AG08396 (cell line): ENCODE measurements at regions not wholly inside any gene's neighbourhood (a gene's known extent, or its start where the extent isn't known, plus 50 kb on each side); places are given as distances from the start of the nearest gene placed in this dataset.
"Not testable (repeated sequence)": the region's sequence is repeated elsewhere in the genome, so short reads cannot be mapped to it uniquely, and the experiment has no call there.

Experiments used
- DNase-seq: peaks from one replicate; pipeline ENCODE4 v3.0.0; 2012; ENCODE audit warnings: low spot score, mixed read lengths

DNA sequence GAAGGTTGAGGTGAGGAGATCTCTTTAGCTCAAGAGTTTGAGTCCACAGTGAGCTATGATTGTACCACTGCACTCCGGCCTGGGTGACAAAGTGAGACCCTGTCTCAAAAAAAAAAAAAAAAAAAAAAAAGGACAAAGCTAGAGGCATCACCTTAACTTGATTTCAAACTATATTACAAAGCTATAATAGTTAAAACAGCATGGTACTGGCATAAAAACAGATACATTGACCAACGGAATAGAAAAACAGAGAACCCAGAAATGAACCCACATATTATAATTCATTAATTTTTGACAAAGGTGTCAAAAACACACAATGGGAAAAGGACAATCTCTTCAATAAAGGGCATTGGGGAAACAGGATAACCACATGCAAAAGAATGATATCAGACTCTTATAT lies 50.8 kb upstream of the MBOAT1 start:
- no peak for DNase-seq

DNA sequence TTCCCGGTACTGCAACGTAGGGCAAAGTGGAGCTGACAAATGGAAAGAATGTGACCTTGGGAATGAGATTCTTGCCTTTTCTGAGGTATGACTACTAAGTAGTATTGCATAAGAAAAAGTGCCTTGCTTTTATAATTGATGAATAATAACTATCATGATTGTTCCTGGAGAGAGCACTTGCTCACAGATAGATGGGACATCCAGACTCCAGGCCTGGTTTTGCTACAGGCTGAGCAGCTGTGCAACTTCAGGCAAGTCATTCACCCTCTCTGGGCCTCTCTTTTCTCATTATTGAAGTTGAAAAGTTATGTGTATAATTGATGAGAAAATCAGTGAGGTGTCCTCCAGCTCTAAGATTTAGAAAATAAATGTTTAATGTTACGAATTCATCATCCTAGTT lies 53.6 kb upstream of the MBOAT1 start:
- no peak for DNase-seq

DNA sequence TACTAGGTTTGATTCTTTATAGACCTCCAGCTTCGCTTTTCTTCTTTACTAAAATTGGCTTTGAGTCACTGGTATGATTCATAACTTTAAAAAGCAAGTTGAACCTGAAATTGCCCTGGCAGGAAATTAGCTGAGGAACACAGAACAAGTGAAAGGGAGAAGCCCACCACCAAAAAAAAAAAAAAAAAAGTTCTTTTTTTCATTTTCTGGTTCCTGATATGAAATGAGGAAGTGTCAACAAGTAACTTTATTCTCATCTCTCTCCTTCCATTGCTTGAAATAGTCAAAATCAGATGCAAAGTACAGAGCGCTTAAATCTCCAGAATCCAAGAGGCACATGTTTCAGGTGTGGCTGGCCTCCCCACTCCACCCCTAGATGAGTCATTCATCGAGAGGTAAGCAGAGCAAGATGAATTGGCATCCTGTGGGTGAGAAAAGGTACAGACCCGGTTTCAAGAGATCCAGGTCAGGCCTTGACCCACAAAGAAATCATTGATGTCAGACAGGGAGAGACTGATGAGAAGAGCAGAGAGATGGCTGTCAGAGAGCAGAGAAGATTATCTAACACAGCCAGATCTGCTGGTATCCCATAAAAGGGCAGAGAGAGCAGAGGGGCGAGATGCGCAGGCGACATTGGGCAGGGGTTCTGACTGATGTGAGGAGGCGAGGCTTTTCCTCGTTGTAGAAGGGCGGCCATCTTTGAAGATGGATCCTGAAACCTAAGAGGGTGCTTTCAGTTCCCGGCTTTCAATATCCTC lies 54.8 kb upstream of the MBOAT1 start:
- DNase-seq = no peak

DNA sequence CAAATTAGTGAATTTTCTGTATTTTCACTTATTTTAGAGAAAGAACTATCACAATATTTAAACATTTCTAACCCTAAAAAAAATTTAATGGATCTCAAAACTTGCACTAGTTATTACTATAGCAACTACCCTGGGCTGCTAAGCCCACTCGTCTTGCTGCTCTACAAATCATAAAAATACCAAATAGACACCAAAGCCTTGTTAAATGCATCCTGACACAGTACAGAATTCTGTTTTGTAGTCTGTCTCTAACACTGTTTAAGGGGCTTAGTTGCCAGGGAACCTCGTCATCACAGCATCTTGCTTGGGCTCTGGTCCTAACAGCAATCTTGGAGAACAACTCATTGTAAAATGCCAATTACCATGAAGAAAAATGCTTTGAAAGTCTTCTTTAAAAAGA lies 56.9 kb upstream of the MBOAT1 start:
- no peak for DNase-seq

DNA sequence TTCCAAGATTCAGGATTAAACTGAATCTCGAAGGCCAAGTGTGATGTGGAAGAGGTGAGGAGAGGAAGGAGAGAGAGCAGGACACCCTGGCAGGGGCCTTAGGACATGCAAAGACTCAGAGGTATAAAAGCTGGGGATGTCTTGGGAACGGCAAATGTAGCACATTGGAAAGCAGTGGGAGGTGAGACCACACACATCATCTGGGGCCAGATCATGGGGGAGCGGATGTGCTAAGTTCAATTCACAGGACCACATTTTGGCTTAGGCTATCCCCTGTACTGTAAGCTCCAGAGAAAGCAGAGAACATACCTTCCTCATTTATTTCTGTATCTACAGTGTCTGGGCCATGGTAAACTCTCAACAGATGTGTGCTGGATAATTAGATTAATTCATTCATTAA lies 59.5 kb upstream of the MBOAT1 start:
- no peak for DNase-seq

DNA sequence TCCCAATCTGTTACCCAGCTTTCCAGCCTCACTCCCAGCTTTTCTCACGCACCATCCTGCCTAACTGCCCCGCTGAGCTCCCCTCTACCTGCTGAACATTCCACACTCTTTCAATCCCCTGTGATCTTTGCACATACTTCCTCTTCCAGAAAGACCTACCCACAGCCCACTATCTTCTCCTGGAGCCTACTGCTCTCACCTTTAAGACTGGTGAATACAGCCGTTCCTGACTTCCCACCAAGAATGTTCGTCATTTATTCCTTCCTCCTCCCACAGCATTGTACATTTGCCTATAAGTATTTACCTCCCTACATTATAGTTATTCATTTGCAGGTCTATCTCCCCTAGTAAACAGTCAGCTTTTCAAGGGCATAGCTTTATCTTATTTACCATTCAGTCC lies 61.9 kb upstream of the MBOAT1 start:
- DNase-seq = no peak

DNA sequence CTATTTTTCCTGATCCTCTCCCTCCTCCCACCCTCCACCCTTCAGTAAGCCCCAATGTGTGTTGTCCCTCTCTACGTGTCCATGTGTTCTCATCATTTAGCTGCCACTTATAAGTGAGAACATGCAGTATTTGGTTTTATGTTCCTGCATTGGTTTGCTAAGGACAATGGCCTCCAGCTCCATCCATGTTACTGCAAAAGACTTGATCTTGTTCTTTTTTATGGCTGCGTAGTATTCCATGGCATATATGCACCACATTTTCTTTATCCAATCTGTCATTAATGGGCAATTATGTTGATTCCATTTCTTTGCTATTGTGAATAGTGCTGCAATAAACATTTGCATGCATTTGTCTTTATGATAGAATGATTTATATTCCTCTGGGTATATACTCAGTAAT lies 63.6 kb upstream of the MBOAT1 start:
- DNase-seq = not testable (repeated sequence)

DNA sequence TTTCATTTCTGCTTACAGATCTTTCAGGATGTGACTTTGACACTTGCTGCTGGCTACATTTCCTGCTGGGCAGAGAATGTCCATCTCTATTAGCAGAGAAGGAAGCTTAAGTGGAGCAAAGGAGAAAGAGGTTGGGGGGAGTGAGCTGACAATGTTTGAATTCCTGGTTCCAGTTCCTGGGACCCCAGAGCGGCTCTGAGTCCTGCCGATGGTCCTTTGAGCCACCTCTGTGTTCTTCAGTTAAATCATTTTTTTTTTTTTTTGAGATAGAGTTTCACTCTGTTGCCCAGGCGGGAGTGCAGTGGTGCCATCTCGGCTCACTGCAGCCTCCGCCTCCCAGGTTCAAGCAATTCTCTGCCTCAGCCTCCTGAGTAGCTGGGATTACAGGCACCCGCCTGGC lies 65.5 kb upstream of the MBOAT1 start:
- not testable (repeated sequence) for DNase-seq

DNA sequence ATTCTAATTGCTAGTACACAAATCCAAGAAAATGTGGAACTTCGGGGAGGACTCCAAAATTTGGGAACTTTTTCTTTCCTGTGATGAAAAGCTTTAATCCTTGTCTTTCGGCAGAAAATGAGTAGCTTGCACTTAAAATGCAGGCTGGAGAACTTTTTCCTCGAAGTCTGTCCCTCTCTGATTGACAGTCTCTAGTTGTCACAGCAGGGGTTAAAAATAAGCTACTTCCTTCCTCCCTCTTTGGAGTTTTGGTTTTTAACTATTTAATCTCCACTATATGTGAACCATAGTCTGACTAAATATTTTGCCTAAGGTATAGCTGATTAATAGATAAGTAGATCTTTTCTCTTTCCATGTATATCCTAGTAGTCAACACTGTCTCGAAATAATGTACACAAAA lies 66.8 kb upstream of the MBOAT1 start:
- DNase-seq = no peak

DNA sequence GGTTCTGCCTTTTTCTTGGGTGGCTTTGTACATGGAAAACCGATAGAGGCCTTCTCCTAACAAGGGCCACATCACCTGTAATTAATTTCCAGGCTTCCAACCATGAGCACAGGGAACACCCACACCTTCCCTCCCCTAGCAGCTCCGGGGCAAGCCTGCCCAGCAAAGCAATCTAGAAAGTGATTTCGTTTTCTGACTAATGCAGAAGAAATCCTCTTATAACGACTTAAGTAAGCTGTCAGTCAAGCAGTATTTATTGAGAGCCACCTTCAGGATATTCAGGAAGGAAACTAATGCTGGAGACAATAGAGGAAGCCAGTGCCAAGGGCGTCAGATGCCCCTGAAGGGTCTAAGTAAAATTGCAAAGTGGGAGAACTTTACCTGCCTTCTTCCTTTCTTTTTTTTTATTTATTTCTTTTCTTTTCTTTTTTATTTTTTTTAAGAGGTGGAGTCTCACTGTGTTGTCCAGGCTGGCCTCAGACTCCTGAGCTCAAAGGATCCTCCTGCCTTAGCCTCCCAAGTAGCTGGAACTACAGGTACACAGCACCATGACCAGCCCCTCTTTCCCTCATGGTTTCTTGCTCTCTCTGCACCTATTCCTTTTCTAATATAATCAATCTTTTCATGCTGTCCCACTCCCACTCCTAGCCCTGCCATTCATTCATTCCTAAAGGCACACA lies 67.5 kb upstream of the MBOAT1 start:
- DNase-seq = no peak

DNA sequence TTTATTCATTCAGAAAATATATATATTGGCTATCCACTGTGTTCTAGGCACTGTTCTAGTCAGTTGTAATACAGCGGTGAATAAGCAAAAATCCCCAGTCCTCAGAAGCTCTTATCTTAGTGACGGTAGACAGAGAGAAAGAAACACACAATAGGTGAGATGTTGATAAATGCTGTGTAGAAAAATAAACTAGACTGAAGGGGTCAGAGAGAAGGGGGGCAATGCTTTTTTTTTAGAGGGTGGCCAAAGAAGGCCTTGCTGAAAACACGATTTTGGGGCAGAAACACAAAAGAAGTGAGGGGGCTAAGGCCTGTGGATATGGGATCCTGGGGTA lies 68.0 kb upstream of the MBOAT1 start:
- DNase-seq = no peak

DNA sequence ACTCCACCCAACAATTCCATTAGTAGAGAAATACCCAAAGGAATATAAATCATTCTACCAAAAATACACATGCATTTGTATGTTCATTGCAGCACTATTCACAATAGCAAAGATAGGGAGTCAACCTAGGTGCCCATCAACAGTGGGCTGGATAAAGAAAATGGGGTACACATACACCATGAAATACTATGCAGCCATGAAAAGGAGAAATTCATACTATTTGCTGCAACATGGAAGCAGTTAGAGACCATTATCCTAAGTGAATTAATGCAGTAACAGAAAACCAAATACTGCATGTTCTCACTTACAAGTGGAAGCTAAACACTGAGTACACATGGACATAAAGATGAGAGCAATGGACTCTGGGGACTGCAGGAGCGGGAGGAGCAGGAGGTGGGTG lies 72.4 kb upstream of the MBOAT1 start:
- DNase-seq = no peak

DNA sequence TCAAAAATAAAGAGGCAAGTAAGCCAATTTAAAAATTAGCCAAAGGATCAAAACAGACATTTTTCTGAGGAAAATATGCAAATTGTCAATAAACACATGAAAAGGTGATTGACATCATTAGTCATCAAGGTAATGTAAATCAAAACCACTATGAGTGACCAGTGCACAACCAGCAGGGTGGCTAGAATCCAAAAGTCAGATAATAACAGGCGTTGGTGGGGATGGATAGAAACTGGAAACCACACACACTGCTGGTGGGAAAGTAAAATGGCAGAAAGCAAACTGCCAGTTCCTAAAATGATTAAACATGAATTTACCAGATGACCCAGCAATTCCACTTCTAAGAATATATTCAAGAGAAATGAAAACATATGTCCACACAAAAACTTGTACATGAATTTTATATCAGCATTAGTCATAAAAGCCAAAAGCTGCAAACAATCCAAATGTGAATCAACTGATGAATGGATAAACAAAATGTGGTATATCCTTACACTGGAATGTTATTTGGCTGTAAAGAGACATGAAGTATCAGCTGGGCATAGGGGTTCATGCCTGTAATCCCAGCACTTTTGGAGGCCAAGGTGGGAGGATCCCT lies 74.8 kb upstream of the MBOAT1 start:
- no peak for DNase-seq

DNA sequence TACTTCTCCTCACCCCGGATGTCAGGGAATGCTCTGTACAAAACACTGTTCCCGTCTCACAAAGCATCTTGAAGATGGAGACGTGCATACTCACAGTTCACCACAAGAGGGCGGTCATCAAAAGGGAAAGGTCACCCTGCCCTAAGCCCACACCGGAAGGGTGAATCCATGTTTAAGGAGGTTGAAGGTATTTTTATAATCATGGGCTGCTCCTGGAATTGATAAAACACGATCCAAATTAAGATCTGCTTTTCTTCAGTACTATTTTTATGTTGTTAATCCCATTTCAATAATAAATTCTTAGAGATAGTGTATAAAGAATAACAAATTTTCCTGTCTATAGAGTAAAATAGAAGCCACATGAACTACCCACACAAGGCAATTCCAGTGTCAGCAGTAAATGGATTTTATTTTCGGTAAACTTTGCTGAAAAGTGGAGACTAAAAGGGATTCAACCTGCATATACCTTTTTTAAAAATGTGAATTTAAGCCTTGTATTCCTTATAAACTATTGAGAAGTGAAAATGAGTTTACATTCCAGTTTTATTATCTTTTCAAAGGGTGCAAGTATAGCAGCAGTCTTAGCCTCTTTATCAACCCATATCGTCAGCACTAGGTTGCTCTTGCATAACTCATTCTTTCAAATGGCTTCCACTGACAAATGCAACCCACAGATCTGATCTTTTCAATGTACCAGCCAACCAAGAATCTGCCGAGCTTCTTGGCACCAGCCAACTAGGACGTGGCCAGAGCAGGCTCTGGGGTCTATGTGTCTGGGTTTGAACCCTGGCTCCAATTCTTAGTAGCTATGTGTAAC lies 79.7 kb upstream of the MBOAT1 start:
- DNase-seq = peak; percentile 67

DNA sequence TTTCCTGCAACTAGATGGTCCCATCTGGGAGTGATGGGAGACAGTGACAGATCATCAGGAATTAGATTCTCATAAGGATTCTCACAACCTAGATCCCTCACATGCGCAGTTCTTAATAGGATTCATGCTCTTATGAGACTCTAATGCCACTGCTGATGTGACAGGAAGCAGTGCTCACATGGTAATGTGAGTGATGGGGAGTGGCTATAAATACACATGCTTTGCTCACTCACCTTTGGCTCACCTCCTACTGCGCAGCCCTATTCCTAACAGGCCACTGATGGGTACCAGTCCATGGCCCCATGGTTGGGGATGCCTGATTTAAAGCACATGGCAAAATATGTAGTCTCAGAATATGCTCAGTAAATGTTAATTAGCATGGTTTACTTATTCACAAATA lies 80.6 kb upstream of the MBOAT1 start:
- DNase-seq = no peak

DNA sequence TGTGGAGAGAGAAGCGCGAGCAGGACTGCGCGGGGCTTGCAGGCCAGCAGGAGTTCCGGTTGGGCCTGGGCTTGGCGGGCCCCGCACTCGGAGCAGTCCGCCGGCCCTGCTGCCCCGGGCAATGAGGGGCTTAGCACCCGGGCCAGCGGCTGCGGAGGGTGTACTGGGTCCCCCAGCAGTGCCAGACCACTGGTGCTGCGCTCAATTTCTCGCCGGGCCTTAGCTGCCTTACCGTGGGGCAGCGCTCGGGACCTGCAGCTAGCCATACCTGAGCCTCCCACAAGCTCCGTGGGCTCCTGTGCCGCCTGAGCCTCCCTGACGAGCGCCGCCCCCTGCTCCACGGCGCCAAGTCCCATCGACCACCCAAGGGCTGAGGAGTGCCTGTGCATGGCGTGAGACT lies 89.0 kb upstream of the MBOAT1 start:
- DNase-seq = no peak

DNA sequence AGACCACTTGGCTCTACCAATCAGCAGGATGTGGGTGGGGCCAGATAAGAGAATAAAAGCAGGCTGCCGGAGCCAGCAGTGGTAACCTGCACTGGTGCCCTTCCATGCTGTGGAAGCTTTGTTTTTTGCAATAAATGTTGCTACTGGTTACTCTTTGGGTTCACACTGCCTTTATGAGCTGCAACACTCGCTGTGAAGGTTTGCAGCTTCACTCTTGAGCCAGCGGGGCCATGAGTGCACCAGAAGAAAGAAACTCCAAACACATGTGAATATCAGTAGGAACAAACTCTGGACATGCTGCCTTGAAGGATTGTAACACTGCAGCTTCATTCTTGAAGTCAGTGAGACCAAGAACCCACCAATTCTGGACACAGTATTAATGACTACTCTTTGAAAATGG lies 89.9 kb upstream of the MBOAT1 start:
- DNase-seq = no peak

DNA sequence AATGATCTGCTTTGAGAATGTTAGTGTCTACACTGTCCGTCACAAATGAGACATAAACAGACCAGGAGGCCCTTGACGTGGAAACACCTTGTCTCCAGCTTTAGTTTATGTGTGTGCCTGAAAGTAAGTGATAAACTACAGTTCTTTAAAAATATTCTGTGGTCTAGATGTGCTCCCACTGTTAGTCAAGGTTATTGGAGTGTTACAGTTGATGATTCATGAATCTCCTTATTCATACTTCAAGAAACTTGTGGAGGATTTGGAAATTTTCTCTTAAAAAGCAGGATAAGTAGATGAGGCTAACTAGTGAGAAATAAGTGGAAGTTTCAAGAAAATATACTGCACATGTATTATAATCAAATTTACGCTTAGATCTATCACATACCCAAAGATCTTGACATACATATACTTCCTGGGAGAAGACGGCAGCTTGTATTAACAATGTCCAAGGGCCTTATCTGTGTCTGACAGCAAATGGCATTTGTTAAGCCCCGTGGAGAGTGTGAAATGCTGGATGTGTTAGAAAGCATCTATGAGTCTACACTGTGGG lies 90.5 kb upstream of the MBOAT1 start:
- peak; percentile 57 for DNase-seq

DNA sequence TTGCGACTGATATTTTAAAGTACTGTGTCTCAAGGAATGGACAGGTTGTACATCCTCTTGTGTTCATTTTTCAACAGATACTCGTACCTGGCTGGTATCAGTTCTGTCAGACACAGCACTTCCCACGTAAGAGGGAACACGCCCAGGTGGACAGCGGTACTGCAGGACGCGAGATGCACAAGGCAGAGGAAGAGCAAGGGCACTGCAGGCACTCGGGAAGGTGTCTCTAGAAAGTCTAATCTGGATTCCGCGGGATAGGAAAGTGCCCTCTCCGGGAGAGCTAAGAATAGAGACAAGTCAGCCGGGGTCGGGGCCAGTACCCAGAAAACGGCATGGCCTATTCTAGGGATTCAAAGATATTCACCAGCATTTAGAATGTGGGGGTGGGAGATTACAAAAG lies 94.2 kb upstream of the MBOAT1 start:
- no peak for DNase-seq

DNA sequence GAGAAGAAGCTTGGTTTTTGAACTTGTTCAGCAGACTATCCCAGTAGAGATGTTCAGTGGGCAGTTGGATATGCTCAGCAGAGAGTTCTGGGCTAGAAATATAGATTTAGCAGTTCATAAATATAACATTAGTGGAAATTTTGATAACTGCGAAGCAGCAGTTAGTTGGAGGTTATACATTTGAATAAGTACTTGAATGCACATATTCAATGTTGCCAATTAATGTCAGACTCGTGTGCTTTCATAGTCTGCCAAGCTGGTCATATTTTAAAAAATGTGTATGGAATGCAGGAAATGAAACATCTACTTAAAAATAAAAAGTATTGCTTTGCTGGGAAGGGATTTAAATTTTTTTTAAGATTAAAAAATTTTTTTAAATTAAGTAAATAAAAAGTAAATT lies 92.5 kb upstream of the E2F3 start:
- no peak for DNase-seq

DNA sequence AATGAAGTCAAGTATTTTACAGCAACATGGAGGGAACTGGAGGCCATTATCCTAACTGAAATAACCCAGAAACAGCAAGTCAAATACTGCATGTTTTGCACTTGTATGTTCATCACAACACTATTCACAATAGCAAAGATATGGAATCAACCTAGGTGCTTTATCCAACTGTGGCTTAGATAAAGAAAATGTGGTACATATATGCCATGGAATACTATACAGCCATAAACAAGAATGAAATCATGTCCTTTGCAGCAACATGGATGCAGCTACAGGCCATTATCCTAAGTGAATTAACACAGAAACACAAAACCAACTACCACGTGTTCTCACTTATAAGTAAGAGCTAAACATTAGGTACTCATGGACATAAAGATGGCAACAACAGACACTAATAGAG lies 91.5 kb upstream of the E2F3 start:
- DNase-seq = no peak

DNA sequence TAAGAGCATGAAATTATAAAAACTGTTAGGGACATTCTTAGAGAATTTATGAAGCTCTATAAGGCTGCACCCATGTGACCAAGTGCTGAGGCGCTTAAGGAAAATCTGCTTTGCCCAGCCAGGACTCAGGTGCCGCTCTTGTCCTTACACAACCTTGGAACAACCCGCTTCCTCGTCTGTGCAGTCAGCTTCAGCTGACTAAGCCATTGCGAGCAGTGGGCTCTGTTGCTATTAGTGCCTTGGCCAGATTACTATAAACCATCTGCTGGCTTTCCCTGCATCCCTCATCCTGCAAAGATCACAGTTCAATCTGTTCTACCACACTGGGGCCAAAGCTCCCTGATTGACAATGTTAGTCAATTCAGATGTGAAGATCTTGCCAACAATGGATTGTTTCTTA lies 89.1 kb upstream of the E2F3 start:
- no peak for DNase-seq

DNA sequence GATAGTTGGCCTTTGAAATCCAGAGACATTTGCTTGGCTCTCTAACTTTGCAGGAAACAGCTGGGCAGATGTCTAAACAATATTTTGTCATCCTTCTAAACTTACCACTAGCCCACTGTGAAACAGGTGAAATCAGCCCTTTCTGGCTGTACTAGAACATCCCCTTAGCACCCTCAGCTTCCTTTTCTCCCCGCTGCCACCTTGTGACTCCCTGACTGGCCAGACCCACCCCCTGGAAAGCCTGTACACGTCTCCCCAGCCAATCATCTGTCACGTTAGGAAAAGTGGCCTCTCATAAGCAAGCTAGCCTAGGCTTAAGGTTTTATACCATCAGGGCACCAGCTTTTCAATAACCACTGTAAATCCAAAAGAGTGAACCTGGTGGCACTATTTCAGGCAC lies 88.6 kb upstream of the E2F3 start:
- no peak for DNase-seq
